HAP-1 (cell line): ENCODE measurements at regions not wholly inside any gene's neighbourhood (a gene's known extent, or its start where the extent isn't known, plus 50 kb on each side); places are given as distances from the start of the nearest gene placed in this dataset.
"Not testable (repeated sequence)": the region's sequence is repeated elsewhere in the genome, so short reads cannot be mapped to it uniquely, and the experiment has no call there.

Experiments
- DNase-seq, 2 experiments: peaks; one replicate each; pipeline ENCODE4 v3.0.0-alpha.2; 2016 to 2020; ENCODE audit warnings: low spot score in 2 of 2
- H3K27me3 ChIP-seq: fragments of 250-450 bp; sonication (Bioruptor Pico); 2 replicates; pipeline ENCODE4 v1.5.1; 2020; ENCODE audit warnings: low read depth, mild to moderate bottlenecking, moderate library complexity
- H3K36me3 ChIP-seq: fragments of 250-450 bp; sonication (Bioruptor Pico); replicated peaks from 2 replicates; pipeline ENCODE4 v1.5.1; 2020; ENCODE audit warnings: mild to moderate bottlenecking
- H3K4me1 ChIP-seq: fragments of 250-450 bp; sonication (Bioruptor Pico); 2 replicates; pipeline ENCODE4 v1.5.1; 2020; ENCODE audit warnings: mild to moderate bottlenecking
- H3K4me3 ChIP-seq: fragments of 250-450 bp; sonication (Bioruptor Pico); 2 replicates; pipeline ENCODE4 v1.5.1; 2020; ENCODE audit warnings: mild to moderate bottlenecking, moderate library complexity
- H3K9me3 ChIP-seq: fragments of 250-450 bp; sonication (Bioruptor Pico); 2 replicates; pipeline ENCODE4 v1.5.1; 2020; ENCODE audit warnings: mild to moderate bottlenecking, moderate library complexity
- in situ Hi-C: fragments of 300-500 bp; cut with MboI; formaldehyde crosslinking; loops from 3 replicates; pipeline ENCODE4 v1.14.3; 2020; ENCODE audit warnings: low sequenced_read_pairs, inconsistent platforms, mixed read lengths

DNA sequence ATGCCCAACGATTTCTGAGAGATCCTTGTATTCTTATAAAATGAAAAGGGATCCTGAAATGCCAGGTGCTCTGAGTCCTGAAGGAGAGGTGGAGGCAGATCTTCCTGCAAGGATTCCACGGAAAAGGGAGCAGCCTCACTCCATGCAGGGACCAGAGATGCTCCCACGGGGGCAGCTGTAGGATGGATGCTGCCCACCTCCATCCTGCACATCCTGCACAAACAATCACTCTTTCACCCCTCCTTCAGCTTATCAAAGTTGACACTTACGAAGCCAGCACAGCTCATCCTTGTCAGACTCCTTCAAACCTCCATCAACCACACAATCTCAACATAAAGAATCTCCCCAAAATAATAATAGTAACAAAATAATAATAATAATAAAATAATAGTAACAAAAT, 119.1 kb downstream of the GGTLC2 start:
- in situ Hi-C loops = no loop called here
- Histone ChIP-seq H3K36me3 (no peaks in the 10 kb centered on the region), H3K27me3 (peaks cover 7% of the 10 kb centered on the region; the same call in 1 of the 2 replicates), H3K4me3 (no peak overlapping the region), H3K9me3 (no peaks in the 10 kb centered on the region), H3K4me1 (no peaks in the 10 kb centered on the region)
- DNase-seq = no peak

DNA sequence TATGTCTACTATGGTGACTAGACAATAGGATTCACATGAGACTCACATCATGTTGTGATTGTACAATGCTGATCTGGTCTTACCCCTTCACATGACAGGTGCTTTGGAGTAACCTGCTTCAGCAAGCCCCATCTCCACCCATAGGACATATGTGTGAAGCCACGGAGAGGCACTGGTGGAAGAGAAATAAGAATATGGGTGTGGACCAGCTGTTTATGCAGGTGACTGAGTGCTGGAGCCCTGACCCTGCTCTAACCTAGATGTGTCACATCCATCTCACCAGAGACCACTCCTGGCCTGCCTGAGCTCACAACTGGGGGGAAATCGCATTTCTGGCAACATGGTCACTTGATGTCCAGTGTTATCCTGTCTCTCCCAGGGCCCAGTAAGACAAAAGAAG, 119.7 kb downstream of the GGTLC2 start:
- Histone ChIP-seq H3K4me1 (no peaks in the 10 kb centered on the region), H3K9me3 (no peaks in the 10 kb centered on the region), H3K36me3 (no peaks in the 10 kb centered on the region), H3K4me3 (no peak overlapping the region), H3K27me3 (peaks cover 10% of the 10 kb centered on the region; the same call in 1 of the 2 replicates)
- in situ Hi-C loops = no loop called here
- DNase-seq = no peak

DNA sequence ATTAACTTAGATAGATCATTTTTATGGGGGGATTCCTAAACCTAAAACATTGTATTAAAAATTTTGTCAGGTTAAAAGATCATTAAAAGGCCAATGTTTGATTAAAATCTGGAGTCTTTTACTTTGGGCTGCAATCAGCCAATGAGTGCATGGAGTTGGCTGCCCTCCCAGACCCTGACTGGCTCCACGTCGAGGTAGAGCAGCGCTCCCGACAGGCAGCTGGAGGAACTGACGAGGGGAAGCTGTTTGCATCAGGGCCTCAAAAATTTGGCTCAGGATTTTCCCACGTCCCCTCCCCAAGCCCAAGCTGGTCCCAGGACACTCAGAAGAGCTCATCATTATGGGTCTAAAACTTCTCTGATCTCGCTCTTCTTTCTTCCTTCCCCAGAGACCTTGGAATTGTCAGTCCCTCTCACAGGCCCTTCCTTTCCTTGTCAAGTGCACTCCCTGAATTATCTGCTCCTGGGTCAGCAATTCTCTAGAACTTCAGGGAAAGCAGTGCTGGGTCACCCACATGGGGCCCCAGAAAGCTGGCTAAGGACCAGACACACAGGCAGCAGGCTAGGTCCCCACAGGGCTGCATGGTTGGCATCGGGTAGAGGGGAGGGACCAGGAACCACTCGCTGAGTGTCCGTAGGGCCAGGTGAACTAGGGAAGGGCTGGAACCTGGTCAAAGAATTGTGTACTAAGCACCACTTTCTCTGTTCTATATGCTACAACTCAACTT, 119.6 kb upstream of the IGLL5 start:
- peak in 1 of 2 experiments; percentile 16 for DNase-seq
- Histone ChIP-seq H3K4me3 (no peak overlapping the region), H3K4me1 (no peaks in the 10 kb centered on the region), H3K36me3 (no peaks in the 10 kb centered on the region), H3K27me3 (peaks cover 10% of the 10 kb centered on the region; the same call in 1 of the 2 replicates), H3K9me3 (no peaks in the 10 kb centered on the region)
- in situ Hi-C loops = no loop called here

DNA sequence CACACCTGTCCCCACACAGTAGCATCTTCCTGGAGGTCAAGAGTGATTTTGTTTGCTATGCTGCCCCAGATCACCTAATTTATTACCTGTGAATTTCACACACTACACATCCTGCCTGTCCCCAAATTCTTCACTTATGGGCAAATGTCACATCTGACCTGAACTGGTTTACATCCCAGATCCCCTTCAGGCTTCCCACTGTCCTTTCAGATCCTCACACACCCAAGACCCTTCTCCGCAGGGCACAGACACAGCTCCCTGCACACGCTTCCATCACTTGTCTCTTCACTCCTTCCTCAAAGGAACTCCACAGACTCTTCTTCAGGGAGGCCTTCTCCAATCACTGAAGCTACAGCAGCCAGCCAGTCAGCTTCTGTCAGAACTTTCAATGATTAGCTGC, 118.7 kb upstream of the IGLL5 start:
- H3K27me3 ChIP-seq = peaks cover 10% of the 10 kb centered on the region; the same call in 1 of the 2 replicates
- in situ Hi-C loops = no loop called here
- H3K4me3 ChIP-seq = no peak overlapping the region
- H3K36me3 ChIP-seq = no peaks in the 10 kb centered on the region
- H3K9me3 ChIP-seq = no peaks in the 10 kb centered on the region
- DNase-seq = no peak
- H3K4me1 ChIP-seq = no peaks in the 10 kb centered on the region

DNA sequence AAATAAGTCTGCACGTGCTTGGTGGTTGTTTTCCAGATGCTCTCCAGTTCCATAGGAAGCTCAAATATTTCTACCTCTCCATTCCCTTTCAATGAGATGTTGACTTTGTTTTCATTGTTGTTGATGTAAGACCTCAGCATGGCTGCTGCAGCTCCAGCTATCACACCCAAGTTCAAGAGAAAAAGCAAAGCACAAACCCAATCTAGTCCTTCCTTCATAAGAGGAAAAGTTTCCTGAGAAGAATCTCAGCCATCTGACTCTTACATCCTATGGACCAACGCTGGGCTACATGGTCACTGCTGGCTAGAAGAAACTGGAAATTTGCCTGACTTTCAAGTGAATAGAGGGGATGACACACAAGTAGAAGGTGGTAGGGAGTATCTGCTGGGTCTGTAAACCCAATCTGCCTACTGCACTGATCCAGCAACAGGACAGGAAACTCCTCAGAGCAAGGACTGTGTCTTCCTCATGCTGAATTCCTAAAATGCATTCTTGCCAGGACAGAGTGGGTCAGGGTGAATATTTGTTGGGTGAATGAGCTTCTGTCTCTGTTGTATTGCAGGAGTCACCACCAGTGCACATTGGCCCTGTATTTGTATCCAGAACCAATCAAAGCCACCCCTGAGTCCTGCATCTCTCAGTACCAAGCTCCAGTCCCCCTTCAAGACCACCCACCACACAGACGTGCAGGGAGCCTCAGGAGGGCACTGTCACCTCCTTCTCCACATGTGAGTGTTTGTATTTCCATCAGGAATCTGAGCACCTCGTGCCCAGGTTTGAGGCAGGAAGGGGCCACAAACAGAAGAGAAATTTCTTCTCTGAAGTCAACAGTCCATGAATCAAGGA, 118.0 kb upstream of the IGLL5 start:
- Histone ChIP-seq H3K4me1 (no peaks in the 10 kb centered on the region), H3K4me3 (no peak overlapping the region), H3K36me3 (no peaks in the 10 kb centered on the region), H3K27me3 (peaks cover 10% of the 10 kb centered on the region; the same call in 1 of the 2 replicates), H3K9me3 (no peaks in the 10 kb centered on the region)
- in situ Hi-C loops = no loop called here
- DNase-seq = no peak

DNA sequence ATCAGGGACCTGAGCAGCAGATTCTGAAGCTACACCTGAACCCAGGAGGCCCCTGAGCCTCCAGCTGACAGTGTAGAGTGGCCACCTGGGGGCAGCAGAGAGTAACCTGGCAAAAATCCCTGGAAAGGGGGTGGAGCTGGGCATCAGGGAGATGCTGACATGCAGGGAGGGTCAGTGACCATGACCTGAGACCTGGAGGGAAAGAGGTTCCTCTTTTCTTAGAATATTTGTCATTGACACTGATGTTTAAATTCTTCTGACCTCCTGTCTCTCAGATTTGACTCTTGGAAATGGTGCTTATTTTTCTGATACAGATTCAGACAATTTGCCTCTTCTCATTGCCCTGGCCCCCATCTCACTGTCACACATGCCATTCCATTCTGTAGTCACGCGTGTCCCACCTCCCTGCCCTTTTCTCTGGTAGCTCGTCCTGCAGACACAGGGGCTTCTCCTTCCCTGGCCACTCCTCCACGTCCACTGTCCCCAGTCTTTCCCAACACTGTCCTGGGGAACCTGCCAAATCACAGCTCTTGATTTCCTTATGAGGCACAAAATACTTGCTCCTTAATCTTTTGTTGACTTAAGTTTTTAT, 117.2 kb upstream of the IGLL5 start:
- in situ Hi-C loops = no loop called here
- no peaks in the 10 kb centered on the region for H3K9me3 ChIP-seq
- H3K27me3 ChIP-seq = peaks cover 10% of the 10 kb centered on the region; the same call in 1 of the 2 replicates
- H3K4me1 ChIP-seq = no peaks in the 10 kb centered on the region
- no peak overlapping the region for H3K4me3 ChIP-seq
- H3K36me3 ChIP-seq = no peaks in the 10 kb centered on the region
- DNase-seq = peak; percentile 23 to 77

DNA sequence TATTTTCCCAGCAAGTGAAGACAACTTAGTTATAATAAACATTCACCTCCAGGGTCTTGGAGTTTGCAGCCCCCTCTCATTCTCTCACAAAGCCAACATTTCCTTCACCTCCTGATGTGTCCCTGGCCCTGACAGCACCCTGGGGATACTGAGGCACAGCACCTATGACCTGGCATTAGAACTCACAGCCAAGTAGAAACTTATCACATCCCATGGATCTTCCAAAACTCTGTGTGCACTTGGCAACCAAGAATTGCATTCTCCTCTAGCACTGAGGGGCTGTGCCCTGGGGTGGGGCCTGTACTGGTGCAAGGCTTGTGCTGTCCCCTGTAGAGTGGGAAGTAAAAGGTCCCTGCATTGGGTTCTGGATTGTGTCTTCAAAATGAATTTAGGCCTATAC, 116.7 kb upstream of the IGLL5 start:
- no peaks in the 10 kb centered on the region for H3K9me3 ChIP-seq
- peaks cover 10% of the 10 kb centered on the region; the same call in 1 of the 2 replicates for H3K27me3 ChIP-seq

DNA sequence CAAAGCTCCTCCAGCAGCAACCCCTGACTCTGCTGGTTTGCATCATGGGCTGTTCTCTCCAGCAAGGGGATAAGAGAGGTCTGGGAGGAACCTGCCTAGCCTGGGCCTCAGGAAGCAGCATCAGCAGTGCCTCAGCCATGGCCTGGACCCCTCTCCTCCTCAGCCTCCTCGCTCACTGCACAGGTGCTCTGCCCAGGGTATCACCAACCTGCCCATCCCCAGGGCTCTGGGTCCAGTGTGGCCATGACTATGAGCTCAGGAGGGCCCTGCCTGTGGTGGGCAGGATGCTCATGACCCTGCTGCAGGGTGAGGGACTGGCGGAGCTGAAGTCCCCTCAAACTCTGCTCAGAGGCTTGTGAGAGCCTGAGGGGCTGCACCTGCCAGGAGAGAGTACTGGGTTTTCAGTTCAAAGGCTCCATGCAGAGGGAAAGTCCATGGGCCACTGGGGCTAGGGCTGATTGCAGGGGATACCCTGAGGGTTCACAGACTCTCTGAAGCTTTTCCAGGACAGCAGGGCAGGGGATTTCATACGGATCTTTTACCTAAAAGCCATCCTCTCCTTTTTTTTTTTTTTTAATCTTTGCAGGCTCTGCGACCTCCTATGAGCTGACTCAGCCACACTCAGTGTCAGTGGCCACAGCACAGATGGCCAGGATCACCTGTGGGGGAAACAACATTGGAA, 115.8 kb upstream of the IGLL5 start:
- Histone ChIP-seq H3K27me3 (peaks cover 16% of the 10 kb centered on the region), H3K4me3 (no peak overlapping the region), H3K9me3 (no peaks in the 10 kb centered on the region), H3K36me3 (no peaks in the 10 kb centered on the region), H3K4me1 (no peaks in the 10 kb centered on the region)
- in situ Hi-C loops = no loop called here
- no peak for DNase-seq

More for the DNA sequence above, 116.7 kb upstream of the IGLL5 start:
- DNase-seq = no peak
- Histone ChIP-seq H3K36me3 (no peaks in the 10 kb centered on the region), H3K4me3 (no peak overlapping the region), H3K4me1 (no peaks in the 10 kb centered on the region)
- in situ Hi-C loops = no loop called here

DNA sequence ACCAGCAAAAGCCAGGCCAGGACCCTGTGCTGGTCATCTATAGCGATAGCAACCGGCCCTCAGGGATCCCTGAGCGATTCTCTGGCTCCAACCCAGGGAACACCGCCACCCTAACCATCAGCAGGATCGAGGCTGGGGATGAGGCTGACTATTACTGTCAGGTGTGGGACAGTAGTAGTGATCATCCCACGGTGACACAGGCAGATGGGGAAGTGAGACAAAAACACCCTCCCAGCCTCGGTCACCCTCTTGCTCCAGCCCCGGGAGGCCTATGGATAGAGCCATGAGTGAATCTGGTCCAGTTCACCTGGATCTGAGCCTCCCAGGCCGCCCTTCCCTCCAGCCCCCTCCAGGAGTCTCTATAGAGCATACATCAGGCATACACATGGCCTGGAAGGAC, 115.2 kb upstream of the IGLL5 start:
- H3K27me3 ChIP-seq = peaks cover 15% of the 10 kb centered on the region
- no peak for DNase-seq
- H3K4me1 ChIP-seq = no peaks in the 10 kb centered on the region
- H3K9me3 ChIP-seq = no peaks in the 10 kb centered on the region
- no peak overlapping the region for H3K4me3 ChIP-seq
- in situ Hi-C loops = no loop called here
- H3K36me3 ChIP-seq = no peaks in the 10 kb centered on the region

DNA sequence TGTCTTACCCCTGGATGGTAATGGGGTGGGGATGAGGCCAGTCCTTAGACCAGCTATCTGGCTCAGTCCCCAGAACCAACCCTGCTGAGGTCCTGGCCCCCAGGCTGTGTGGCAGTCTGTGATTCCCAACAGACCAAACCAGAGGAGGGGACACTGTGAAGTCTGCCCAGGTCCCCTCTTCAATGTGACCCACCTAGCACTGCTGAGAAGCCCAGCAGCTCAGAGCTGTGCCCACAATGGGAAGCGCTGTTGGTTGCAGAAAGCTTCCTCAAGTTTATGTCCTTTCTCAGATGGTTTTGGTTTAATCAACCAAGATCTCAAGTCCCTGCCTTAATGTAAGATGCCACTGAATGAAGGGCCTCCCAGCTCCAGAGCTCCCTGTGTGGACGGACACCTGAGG, 114.7 kb upstream of the IGLL5 start:
- Histone ChIP-seq H3K9me3 (no peaks in the 10 kb centered on the region), H3K27me3 (peaks cover 17% of the 10 kb centered on the region), H3K4me1 (no peaks in the 10 kb centered on the region), H3K36me3 (no peaks in the 10 kb centered on the region), H3K4me3 (no peak overlapping the region)
- no peak for DNase-seq
- in situ Hi-C loops = no loop called here

DNA sequence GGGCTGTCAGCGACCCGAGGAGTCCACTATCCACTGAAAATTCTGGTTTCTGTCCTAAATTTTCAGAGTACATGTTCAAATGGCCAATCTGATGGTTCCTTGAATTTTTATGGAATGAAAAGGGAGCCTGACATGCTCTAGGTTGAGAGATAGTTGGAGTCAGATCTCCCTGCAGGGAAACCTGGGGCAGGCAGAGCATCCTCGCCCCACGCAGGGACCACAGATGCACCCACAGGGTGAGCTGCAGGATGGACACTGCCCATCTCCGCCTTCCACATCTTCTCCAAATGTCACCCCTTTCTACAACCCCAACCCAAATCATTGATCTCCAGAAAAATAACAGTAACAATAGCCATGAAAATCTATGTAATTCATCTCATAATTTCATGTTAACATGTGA, 114.2 kb upstream of the IGLL5 start:
- in situ Hi-C loops = no loop called here
- no peaks in the 10 kb centered on the region for H3K9me3 ChIP-seq

DNA sequence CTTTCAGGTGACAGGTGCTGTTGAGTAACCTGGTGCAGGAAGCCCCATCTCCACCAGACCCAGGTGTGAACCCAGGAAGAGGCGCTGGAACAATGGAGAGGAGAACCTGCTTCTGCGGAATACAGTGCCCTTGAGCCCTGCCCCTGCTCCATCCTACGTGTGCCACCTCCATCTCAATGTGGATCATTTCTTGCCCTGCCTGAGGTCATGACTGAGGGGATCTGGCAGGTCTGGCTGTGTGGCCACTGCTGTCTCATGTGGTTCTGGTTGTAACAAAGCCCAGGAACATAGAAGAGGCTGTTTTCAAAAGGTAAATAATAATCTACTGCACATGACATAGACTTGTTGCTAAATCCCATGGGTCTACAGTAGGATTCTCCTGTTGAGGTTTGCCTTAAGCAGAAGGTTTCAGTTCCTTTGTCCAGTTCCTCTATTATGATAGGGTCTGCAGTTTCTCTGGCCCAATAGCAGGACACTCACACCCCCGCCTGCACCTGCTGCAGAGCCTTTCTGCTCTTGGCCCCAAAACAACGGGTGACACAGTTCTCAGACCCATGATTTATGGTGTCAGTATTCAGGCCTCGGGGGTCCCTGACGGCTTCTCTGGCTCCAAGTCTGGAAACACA, 113.5 kb upstream of the IGLL5 start:
- Histone ChIP-seq H3K4me1 (no peaks in the 10 kb centered on the region), H3K4me3 (no peak overlapping the region), H3K27me3 (peaks cover 12% of the 10 kb centered on the region), H3K9me3 (no peaks in the 10 kb centered on the region), H3K36me3 (no peaks in the 10 kb centered on the region)
- in situ Hi-C loops = no loop called here
- DNase-seq = no peak

More for the DNA sequence above, 114.2 kb upstream of the IGLL5 start:
- Histone ChIP-seq H3K36me3 (no peaks in the 10 kb centered on the region), H3K27me3 (peaks cover 16% of the 10 kb centered on the region), H3K4me3 (no peak overlapping the region), H3K4me1 (no peaks in the 10 kb centered on the region)
- no peak for DNase-seq

DNA sequence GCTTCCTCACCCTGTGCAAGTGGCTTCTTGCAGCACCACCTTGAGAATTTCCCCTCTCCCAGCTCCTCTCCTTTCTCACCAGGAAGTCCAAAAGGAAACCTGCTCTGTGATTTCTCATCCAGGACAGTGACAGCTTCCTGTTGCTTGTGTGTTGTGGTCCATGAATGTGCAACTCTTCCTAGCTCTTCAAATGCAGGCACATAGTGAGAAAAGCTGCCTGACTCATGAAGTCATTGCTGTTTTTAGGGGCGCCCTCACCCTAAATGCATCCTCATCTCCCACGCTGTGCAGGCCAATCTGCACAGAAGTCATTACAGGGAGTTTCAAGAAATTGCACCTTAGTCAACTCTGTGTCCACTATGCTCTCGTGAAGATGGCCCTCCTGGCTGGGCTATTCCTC, 112.9 kb upstream of the IGLL5 start:
- peaks cover 12% of the 10 kb centered on the region for H3K27me3 ChIP-seq
- in situ Hi-C loops, H3K36me3 ChIP-seq, DNase-seq, H3K4me1 ChIP-seq, H3K4me3 ChIP-seq, H3K9me3 ChIP-seq: not testable (repeated sequence)
